ENCODE measurements at regions not wholly inside any gene's neighbourhood (a gene's known extent, or its start where the extent isn't known, plus 50 kb on each side); places are given as distances from the start of the nearest gene placed in this dataset.

GRCh38 chr12:93163260-93164036, 214.3 kb upstream of the NUDT4 start:
- Histone ChIP-seq H3K4me1 (ENCODE audit: insufficient read depth, low read length, severe bottlenecking) (peaks cover 16% of the 10 kb centered on the region), H4K20me1 (ENCODE audit: insufficient read depth, low read length) (no peaks in the 10 kb centered on the region), H3K9me2 (ENCODE audit: low read depth, low read length) (no peaks in the 10 kb centered on the region), H3K36me3 (ENCODE audit: insufficient read depth, low read length) (no peaks in the 10 kb centered on the region), H3K27me3 (ENCODE audit: insufficient read depth, low read length) (no peaks in the 10 kb centered on the region), H3K79me2 (ENCODE audit: insufficient read depth, low read length) (no peaks in the 10 kb centered on the region), H3K4me2 (ENCODE audit: low read length) (no peak overlapping the region), H3K27ac (ENCODE audit: low read depth, low read length, poor library complexity, severe bottlenecking) (no peak overlapping the region), H3K9me3 (ENCODE audit: low read length) (no peaks in the 10 kb centered on the region), H3F3A (ENCODE audit: insufficient read depth, low read length) (no peaks in the 10 kb centered on the region), H3K4me3 (ENCODE audit: low read depth, low read length, poor library complexity, severe bottlenecking) (no peak overlapping the region), H2AFZ (ENCODE audit: low read length) (no peak overlapping the region), H3K9ac (ENCODE audit: low read length) (no peak overlapping the region)
- TF ChIP-seq, protein P1, sequence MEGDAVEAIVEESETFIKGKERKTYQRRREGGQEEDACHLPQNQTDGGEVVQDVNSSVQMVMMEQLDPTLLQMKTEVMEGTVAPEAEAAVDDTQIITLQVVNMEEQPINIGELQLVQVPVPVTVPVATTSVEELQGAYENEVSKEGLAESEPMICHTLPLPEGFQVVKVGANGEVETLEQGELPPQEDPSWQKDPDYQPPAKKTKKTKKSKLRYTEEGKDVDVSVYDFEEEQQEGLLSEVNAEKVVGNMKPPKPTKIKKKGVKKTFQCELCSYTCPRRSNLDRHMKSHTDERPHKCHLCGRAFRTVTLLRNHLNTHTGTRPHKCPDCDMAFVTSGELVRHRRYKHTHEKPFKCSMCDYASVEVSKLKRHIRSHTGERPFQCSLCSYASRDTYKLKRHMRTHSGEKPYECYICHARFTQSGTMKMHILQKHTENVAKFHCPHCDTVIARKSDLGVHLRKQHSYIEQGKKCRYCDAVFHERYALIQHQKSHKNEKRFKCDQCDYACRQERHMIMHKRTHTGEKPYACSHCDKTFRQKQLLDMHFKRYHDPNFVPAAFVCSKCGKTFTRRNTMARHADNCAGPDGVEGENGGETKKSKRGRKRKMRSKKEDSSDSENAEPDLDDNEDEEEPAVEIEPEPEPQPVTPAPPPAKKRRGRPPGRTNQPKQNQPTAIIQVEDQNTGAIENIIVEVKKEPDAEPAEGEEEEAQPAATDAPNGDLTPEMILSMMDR (IDR thresholded peaks at IDR 0.05; ENCODE audit: low read length) = no peak
- no peak for TF ChIP-seq EZH2 (IDR thresholded peaks at IDR 0.05; ENCODE audit: borderline replicate concordance, low read length)

GRCh38 chr12:93164103-93164880, 213.4 kb upstream of the NUDT4 start:
- Histone ChIP-seq H4K20me1 (ENCODE audit: insufficient read depth, low read length) (no peaks in the 10 kb centered on the region), H3K4me2 (ENCODE audit: low read length) (no peak overlapping the region)
- no peak for TF ChIP-seq EZH2 (IDR thresholded peaks at IDR 0.05; ENCODE audit: borderline replicate concordance, low read length)
- TF ChIP-seq, protein P1 (IDR thresholded peaks at IDR 0.05; ENCODE audit: low read length) = no peak

DNA sequence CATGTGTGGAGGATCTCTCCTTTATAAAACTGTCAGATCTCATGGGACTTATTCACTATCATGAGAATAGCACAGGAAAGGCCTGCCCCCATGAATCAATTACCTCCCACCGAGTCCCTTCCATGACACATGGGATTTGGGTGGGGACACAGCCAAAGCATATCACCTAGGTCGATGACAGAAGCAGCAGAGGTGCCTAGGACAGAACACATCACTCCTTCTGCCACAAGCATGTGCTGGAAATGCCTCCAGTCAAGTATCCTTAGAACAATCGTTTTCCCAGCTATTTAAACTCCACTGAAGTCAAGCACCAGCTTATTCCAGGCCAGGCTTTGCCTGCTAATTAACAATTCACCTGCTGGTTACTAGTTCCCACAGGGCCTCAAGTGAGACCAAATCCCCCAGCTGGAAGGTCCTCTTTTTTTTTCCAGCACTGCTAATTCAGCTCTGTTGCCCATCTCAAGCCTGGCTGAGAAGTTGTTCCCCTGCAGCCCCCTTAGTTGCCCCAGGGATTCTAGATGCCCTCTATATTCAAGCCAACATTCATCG, 212.3 kb upstream of the NUDT4 start:
- no peaks in the 10 kb centered on the region for H3K9me2 ChIP-seq (ENCODE audit: low read depth, low read length)
- no peak overlapping the region for H3K9ac ChIP-seq (ENCODE audit: low read length)
- no peaks in the 10 kb centered on the region for H3F3A ChIP-seq (ENCODE audit: insufficient read depth, low read length)
- H3K9me3 ChIP-seq (ENCODE audit: low read length) = no peaks in the 10 kb centered on the region
- H3K36me3 ChIP-seq (ENCODE audit: insufficient read depth, low read length) = no peaks in the 10 kb centered on the region
- TF ChIP-seq, protein P1 (IDR thresholded peaks at IDR 0.05; ENCODE audit: low read length) = no peak
- TF ChIP-seq EZH2 (IDR thresholded peaks at IDR 0.05; ENCODE audit: borderline replicate concordance, low read length) = no peak
- H3K4me3 ChIP-seq (ENCODE audit: low read depth, low read length, poor library complexity, severe bottlenecking) = no peak overlapping the region
- no peaks in the 10 kb centered on the region for H3K79me2 ChIP-seq (ENCODE audit: insufficient read depth, low read length)
- no peaks in the 10 kb centered on the region for H4K20me1 ChIP-seq (ENCODE audit: insufficient read depth, low read length)
- H3K4me2 ChIP-seq (ENCODE audit: low read length) = no peak overlapping the region
- H2AFZ ChIP-seq (ENCODE audit: low read length) = no peak overlapping the region
- H3K27me3 ChIP-seq (ENCODE audit: insufficient read depth, low read length) = no peaks in the 10 kb centered on the region
- H3K4me1 ChIP-seq (ENCODE audit: insufficient read depth, low read length, severe bottlenecking) = peaks cover 16% of the 10 kb centered on the region
- H3K27ac ChIP-seq (ENCODE audit: low read depth, low read length, poor library complexity, severe bottlenecking) = no peak overlapping the region

More at GRCh38 chr12:93164103-93164880, 213.4 kb upstream of the NUDT4 start:
- peaks cover 16% of the 10 kb centered on the region for H3K4me1 ChIP-seq (ENCODE audit: insufficient read depth, low read length, severe bottlenecking)
- H3K27ac ChIP-seq (ENCODE audit: low read depth, low read length, poor library complexity, severe bottlenecking) = no peak overlapping the region
- H2AFZ ChIP-seq (ENCODE audit: low read length) = no peak overlapping the region
- no peaks in the 10 kb centered on the region for H3K27me3 ChIP-seq (ENCODE audit: insufficient read depth, low read length)
- H3K4me3 ChIP-seq (ENCODE audit: low read depth, low read length, poor library complexity, severe bottlenecking) = no peak overlapping the region
- H3K79me2 ChIP-seq (ENCODE audit: insufficient read depth, low read length) = no peaks in the 10 kb centered on the region
- no peak overlapping the region for H3K9ac ChIP-seq (ENCODE audit: low read length)
- H3K36me3 ChIP-seq (ENCODE audit: insufficient read depth, low read length) = no peaks in the 10 kb centered on the region
- H3F3A ChIP-seq (ENCODE audit: insufficient read depth, low read length) = no peaks in the 10 kb centered on the region
- no peaks in the 10 kb centered on the region for H3K9me3 ChIP-seq (ENCODE audit: low read length)
- no peaks in the 10 kb centered on the region for H3K9me2 ChIP-seq (ENCODE audit: low read depth, low read length)
